Tibial nerve (tissue), 4 donors: ENCODE measurements at regions not wholly inside any gene's neighbourhood (a gene's known extent, or its start where the extent isn't known, plus 50 kb on each side); places are given as distances from the start of the nearest gene placed in this dataset.

Experiments used
- EP300 ChIP-seq, 2 donors: sonication (generic); formaldehyde crosslinking; IDR thresholded peaks; one replicate each; pipeline ENCODE4 v1.6.1; 2017; ENCODE audit warnings: antibody characterized with exemption in 2 of 2, mild to moderate bottlenecking in 1 of 2
- POLR2A ChIP-seq, 2 donors: fragments of 450-650 bp; IDR thresholded peaks; one replicate each; pipeline ENCODE4 v1.6.1; 2017; ENCODE audit warnings: antibody characterized with exemption in 2 of 2, mild to moderate bottlenecking in 2 of 2, moderate library complexity in 2 of 2
- TF ChIP-seq, protein P1 (sequence below), 5 experiments: fragments of 200-600 bp in 3 of 5; fragments of 450-650 bp in 2 of 5; sonication (generic) in 3 of 5; IDR thresholded peaks; one replicate each; pipeline ENCODE4 v1.5.1; 2016 to 2019; ENCODE audit warnings: antibody characterized with exemption in 5 of 5, mild to moderate bottlenecking in 3 of 5, moderate library complexity in 2 of 5

DNA sequence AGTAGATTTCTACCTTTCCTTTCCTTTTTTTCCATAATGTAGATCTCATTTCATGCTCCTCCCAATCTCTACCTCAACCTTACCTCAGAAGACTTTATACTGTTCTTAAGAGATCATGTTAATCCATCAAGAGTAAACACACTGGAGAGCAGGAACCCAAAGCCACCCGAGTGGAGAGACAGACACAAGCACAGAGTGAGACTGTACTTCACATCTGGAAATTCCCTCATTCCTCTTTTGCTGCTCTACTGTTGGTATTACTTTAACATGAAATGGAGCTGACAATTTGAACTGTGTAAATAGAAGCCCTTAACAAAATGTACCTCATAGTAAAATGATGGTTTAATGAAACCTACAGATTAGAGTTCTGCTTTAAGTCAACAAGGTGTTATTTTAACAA lies 105.7 kb upstream of the RASGEF1B start:
- TF ChIP-seq, protein P1, sequence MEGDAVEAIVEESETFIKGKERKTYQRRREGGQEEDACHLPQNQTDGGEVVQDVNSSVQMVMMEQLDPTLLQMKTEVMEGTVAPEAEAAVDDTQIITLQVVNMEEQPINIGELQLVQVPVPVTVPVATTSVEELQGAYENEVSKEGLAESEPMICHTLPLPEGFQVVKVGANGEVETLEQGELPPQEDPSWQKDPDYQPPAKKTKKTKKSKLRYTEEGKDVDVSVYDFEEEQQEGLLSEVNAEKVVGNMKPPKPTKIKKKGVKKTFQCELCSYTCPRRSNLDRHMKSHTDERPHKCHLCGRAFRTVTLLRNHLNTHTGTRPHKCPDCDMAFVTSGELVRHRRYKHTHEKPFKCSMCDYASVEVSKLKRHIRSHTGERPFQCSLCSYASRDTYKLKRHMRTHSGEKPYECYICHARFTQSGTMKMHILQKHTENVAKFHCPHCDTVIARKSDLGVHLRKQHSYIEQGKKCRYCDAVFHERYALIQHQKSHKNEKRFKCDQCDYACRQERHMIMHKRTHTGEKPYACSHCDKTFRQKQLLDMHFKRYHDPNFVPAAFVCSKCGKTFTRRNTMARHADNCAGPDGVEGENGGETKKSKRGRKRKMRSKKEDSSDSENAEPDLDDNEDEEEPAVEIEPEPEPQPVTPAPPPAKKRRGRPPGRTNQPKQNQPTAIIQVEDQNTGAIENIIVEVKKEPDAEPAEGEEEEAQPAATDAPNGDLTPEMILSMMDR (IDR thresholded peaks at IDR 0.05) = no peak
- TF ChIP-seq POLR2A (IDR thresholded peaks at IDR 0.05) (no peak), EP300 (IDR thresholded peaks at IDR 0.05) (no peak)
